GM12872 (cell line): ENCODE measurements at regions not wholly inside any gene's neighbourhood (a gene's known extent, or its start where the extent isn't known, plus 50 kb on each side); places are given as distances from the start of the nearest gene placed in this dataset.

Experiments used
- CTCF ChIP-seq: IDR thresholded peaks from 3 replicates; pipeline ENCODE4 v1.5.1; 2011; ENCODE audit warnings: low read depth, mild to moderate bottlenecking, low read length, moderate library complexity; ENCODE audit not compliant: insufficient read depth

DNA sequence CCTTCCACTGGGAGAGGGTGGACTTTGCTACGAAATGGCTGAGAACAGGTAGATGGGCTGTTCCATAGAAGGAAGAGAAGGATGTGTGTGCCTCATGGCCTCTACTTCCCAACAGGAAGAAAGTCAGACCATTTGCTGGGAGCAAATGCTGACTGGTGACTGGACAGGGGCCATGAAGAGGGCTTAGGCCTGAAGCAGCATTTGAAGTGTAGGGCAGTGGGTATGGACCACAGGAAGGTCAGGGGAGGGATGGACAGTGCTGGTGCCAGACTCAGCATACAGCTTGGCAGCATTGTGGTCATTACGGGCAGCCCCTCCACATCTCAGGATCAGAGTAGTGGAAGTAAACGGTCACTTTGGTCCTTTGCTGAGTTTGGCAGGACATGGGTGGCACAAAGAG is 275.7 kb downstream of the MATN1 start:
- TF ChIP-seq CTCF, result no peak

- no peak for TF ChIP-seq CTCF
Measured at GRCh38 chr1:30447080-30447479, 276.3 kb downstream of the MATN1 start.

GRCh38 chr1:30446508-30446907 is 276.9 kb downstream of the MATN1 start:
- TF ChIP-seq CTCF, result no peak

- no peak for TF ChIP-seq CTCF
Measured at GRCh38 chr1:30446095-30446494, 277.3 kb downstream of the MATN1 start.

GRCh38 chr1:30445449-30445848 is 277.9 kb downstream of the MATN1 start:
- no peak for TF ChIP-seq CTCF

DNA sequence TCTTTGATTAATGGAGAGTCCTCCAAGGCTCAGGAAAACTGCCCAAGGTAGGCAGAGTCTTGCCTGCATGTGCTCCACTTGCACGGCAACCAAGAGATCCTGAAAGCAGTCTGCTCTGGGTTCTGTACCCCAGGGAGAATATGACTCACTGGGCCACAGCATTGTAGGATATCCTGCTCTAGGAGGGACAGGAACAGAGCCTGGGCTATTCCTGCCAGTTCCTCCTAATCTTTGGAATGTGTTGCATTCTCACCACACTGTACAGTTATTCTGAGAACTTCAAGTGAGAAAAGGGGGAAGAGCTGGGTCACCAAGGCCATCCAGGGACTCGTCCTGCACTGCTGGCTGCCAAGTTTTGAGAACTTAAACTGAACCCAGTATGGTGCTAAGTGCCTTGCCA is 278.5 kb downstream of the MATN1 start:
- no peak for TF ChIP-seq CTCF

DNA sequence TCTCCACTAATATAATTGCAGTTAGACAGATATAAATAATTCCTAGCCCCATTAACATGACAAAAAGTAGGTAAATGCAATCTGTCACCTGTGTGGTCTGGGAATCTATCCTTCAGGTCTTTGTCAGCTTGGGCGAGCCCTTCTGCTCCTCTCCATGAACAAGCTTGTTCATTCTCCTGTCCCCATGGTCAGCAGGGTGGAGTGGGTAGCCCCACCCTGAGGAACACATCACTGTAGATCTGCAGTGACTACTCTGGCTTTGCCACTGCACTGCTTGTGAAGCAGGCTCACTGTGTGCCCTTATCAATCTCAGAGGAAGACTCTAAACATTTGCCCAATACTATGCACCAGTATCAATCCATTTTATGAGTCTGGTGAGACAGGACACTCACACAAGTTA is 279.0 kb downstream of the MATN1 start:
- TF ChIP-seq CTCF, result no peak

- no peak for TF ChIP-seq CTCF
Measured at GRCh38 chr1:30437059-30437576, 286.3 kb downstream of the MATN1 start.
